BLaER1 (cell line): ENCODE measurements at regions not wholly inside any gene's neighbourhood (a gene's known extent, or its start where the extent isn't known, plus 50 kb on each side); places are given as distances from the start of the nearest gene placed in this dataset.

Experiments used
- H3K27ac ChIP-seq: shearing (Covaris generic); formaldehyde crosslinking; 2 replicates; pipeline ENCODE4 v1.8.1; 2022
- H3K27me3 ChIP-seq: shearing (Covaris generic); formaldehyde crosslinking; 2 replicates; pipeline ENCODE4 v1.8.1; 2022
- H3K36me3 ChIP-seq: shearing (Covaris generic); formaldehyde crosslinking; 2 replicates; pipeline ENCODE4 v1.8.1; 2022
- H3K4me1 ChIP-seq: shearing (Covaris generic); formaldehyde crosslinking; 2 replicates; pipeline ENCODE4 v1.8.1; 2022
- H3K4me2 ChIP-seq: shearing (Covaris generic); formaldehyde crosslinking; 2 replicates; pipeline ENCODE4 v1.8.1; 2022
- H3K4me3 ChIP-seq: shearing (Covaris generic); formaldehyde crosslinking; 2 replicates; pipeline ENCODE4 v1.8.1; 2022
- H3K9ac ChIP-seq: shearing (Covaris generic); formaldehyde crosslinking; 2 replicates; pipeline ENCODE4 v1.8.1; 2022
- H3K9me3 ChIP-seq: shearing (Covaris generic); formaldehyde crosslinking; 2 replicates; pipeline ENCODE4 v1.8.1; 2022
- H4K20me1 ChIP-seq: shearing (Covaris generic); formaldehyde crosslinking; 2 replicates; pipeline ENCODE4 v1.8.1; 2022
- Cebpa-rat ChIP-seq: shearing (Covaris generic); IDR thresholded peaks from 2 replicates; pipeline ENCODE4 v1.8.1; 2022

- H4K20me1 ChIP-seq = no peaks in the 10 kb centered on the region
- TF ChIP-seq Cebpa-rat = no peak
- H3K27me3 ChIP-seq = no peaks in the 10 kb centered on the region
- H3K4me3 ChIP-seq = no peak overlapping the region
- no peaks in the 10 kb centered on the region for H3K4me1 ChIP-seq
- H3K9me3 ChIP-seq = 0 out of 2 replicates have a peak, but pooled peaks cover 3% of the 10 kb centered on the region
- no peaks in the 10 kb centered on the region for H3K36me3 ChIP-seq
- H3K9ac ChIP-seq = no peak overlapping the region
- H3K4me2 ChIP-seq = no peak overlapping the region
- no peak overlapping the region for H3K27ac ChIP-seq
Observed at GRCh38 chr1:199373139-199373538, 654.4 kb upstream of the NR5A2 start.

GRCh38 chr1:199377211-199377610 is 650.3 kb upstream of the NR5A2 start:
- Histone ChIP-seq H3K27ac (no peak overlapping the region), H3K4me2 (no peak overlapping the region), H3K27me3 (no peaks in the 10 kb centered on the region), H3K36me3 (no peaks in the 10 kb centered on the region), H3K9ac (no peak overlapping the region), H3K4me1 (no peaks in the 10 kb centered on the region), H3K9me3 (0 out of 2 replicates have a peak, but pooled peaks cover 3% of the 10 kb centered on the region), H3K4me3 (no peak overlapping the region), H4K20me1 (no peaks in the 10 kb centered on the region)
- no peak for TF ChIP-seq Cebpa-rat

DNA sequence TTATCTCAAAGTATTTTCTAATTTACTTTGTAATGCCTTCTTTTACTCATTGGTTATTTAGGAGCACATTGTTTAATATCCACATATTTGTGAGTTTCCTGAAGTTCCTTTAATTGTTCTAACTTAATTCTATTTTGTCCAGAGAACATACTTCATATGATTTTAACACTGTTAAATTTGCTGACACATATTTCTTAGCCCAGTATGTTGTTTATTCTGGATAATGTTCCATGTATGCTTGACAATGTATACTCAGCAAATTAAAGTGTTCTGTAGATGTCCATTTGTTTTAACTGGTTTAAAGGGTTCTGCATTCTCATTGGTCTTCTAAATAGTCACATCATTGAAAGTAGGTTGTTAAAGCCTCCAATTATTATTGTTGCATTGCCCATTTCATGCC is 643.7 kb upstream of the NR5A2 start:
- Histone ChIP-seq H3K9me3 (no peaks in the 10 kb centered on the region), H3K4me1 (no peaks in the 10 kb centered on the region), H3K9ac (no peak overlapping the region), H3K27ac (no peak overlapping the region), H3K36me3 (no peaks in the 10 kb centered on the region), H3K4me3 (no peak overlapping the region), H3K27me3 (no peaks in the 10 kb centered on the region), H3K4me2 (no peak overlapping the region), H4K20me1 (no peaks in the 10 kb centered on the region)
- TF ChIP-seq Cebpa-rat = no peak

DNA sequence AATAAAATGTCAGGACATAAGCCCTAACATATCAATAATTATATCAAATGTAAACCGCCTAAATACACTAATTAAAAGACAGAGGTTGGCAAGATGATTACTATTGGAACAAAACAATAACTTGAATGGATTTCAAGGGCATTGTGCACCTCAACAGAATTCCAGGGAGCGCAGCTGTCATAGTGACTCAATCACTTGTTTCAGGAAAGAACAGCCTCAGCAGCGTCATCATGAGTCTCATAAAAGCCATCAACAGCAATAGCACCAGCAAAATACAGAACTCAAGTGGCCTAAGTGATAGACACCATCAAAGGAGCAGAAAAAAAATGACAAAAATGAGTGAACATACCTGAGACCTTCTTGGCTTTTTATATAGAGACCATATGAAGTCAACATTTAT is 632.7 kb upstream of the NR5A2 start:
- Histone ChIP-seq H3K9me3 (peaks cover 8% of the 10 kb centered on the region), H3K27me3 (no peaks in the 10 kb centered on the region), H3K27ac (no peak overlapping the region), H3K36me3 (no peaks in the 10 kb centered on the region), H3K4me2 (no peak overlapping the region), H3K4me1 (peaks cover 2% of the 10 kb centered on the region; the same call in 1 of the 2 replicates), H3K9ac (no peak overlapping the region), H3K4me3 (no peak overlapping the region), H4K20me1 (no peaks in the 10 kb centered on the region)
- TF ChIP-seq Cebpa-rat = no peak

- no peak for TF ChIP-seq Cebpa-rat
- Histone ChIP-seq H3K9ac (no peak overlapping the region), H3K4me1 (peaks cover 11% of the 10 kb centered on the region), H3K4me3 (no peak overlapping the region), H3K27ac (no peak overlapping the region), H3K27me3 (no peaks in the 10 kb centered on the region), H3K36me3 (no peaks in the 10 kb centered on the region), H3K9me3 (peaks cover 8% of the 10 kb centered on the region), H4K20me1 (no peaks in the 10 kb centered on the region), H3K4me2 (no peak overlapping the region)
Observed at GRCh38 chr1:199396456-199396855, 631.1 kb upstream of the NR5A2 start.

GRCh38 chr1:199399996-199400724 is 627.4 kb upstream of the NR5A2 start:
- no peak for TF ChIP-seq Cebpa-rat
- Histone ChIP-seq H3K4me3 (no peak overlapping the region), H3K27ac (no peak overlapping the region), H3K9ac (no peak overlapping the region), H3K4me1 (peaks cover 11% of the 10 kb centered on the region), H3K36me3 (no peaks in the 10 kb centered on the region), H3K27me3 (no peaks in the 10 kb centered on the region), H4K20me1 (no peaks in the 10 kb centered on the region), H3K4me2 (peak overlapping the region; percentile 39), H3K9me3 (no peaks in the 10 kb centered on the region)

- Histone ChIP-seq H3K9ac (no peak overlapping the region), H3K4me3 (no peak overlapping the region), H3K4me1 (peaks cover 11% of the 10 kb centered on the region), H3K9me3 (no peaks in the 10 kb centered on the region), H3K4me2 (no peak overlapping the region), H3K27ac (no peak overlapping the region), H3K36me3 (no peaks in the 10 kb centered on the region), H4K20me1 (no peaks in the 10 kb centered on the region), H3K27me3 (no peaks in the 10 kb centered on the region)
- TF ChIP-seq Cebpa-rat = no peak
Observed at GRCh38 chr1:199403531-199404116, 623.9 kb upstream of the NR5A2 start.

- Histone ChIP-seq H3K4me1 (peaks cover 11% of the 10 kb centered on the region), H3K36me3 (no peaks in the 10 kb centered on the region), H3K9ac (no peak overlapping the region), H3K9me3 (no peaks in the 10 kb centered on the region), H3K4me3 (no peak overlapping the region), H3K27me3 (no peaks in the 10 kb centered on the region), H3K4me2 (no peak overlapping the region), H3K27ac (no peak overlapping the region), H4K20me1 (no peaks in the 10 kb centered on the region)
- no peak for TF ChIP-seq Cebpa-rat
Observed at GRCh38 chr1:199404191-199404590, 623.3 kb upstream of the NR5A2 start.

- no peak for TF ChIP-seq Cebpa-rat
- Histone ChIP-seq H3K4me3 (no peak overlapping the region), H3K27me3 (no peaks in the 10 kb centered on the region), H3K4me2 (no peak overlapping the region), H3K9me3 (no peaks in the 10 kb centered on the region), H4K20me1 (no peaks in the 10 kb centered on the region), H3K36me3 (no peaks in the 10 kb centered on the region), H3K4me1 (peaks cover 8% of the 10 kb centered on the region), H3K9ac (no peak overlapping the region), H3K27ac (no peak overlapping the region)
Observed at GRCh38 chr1:199404976-199405375, 622.5 kb upstream of the NR5A2 start.

- Histone ChIP-seq H3K9ac (no peak overlapping the region), H3K27ac (no peak overlapping the region), H3K4me3 (no peak overlapping the region), H3K9me3 (no peaks in the 10 kb centered on the region), H3K4me1 (0 out of 2 replicates have a peak, but pooled peaks cover under 1% of the 10 kb centered on the region), H3K36me3 (no peaks in the 10 kb centered on the region), H4K20me1 (no peaks in the 10 kb centered on the region), H3K4me2 (no peak overlapping the region), H3K27me3 (no peaks in the 10 kb centered on the region)
- no peak for TF ChIP-seq Cebpa-rat
Observed at GRCh38 chr1:199405634-199406196, 621.8 kb upstream of the NR5A2 start.
